A673 (cell line): ENCODE measurements at regions not wholly inside any gene's neighbourhood (a gene's known extent, or its start where the extent isn't known, plus 50 kb on each side); places are given as distances from the start of the nearest gene placed in this dataset.

Source experiments
- BruUV-seq: library from RNA; stranded (reverse); fragments of 400-500 nt; replicated peaks from 2 replicates; lab custom pipeline; 2021; lab: Mats Ljungman, UMichigan
- CTCF ChIA-PET: fragments of 300-600 bp; sonication (Branson Sonifier 250); formaldehyde crosslinking; loops from one replicate; lab custom pipeline; 2022; ENCODE audit warnings: antibody characterized with exemption; lab: Charles Lee
- POLR2A ChIA-PET: fragments of 300-600 bp; sonication (Branson Sonifier 250); formaldehyde crosslinking; loops from one replicate; lab custom pipeline; 2022; ENCODE audit warnings: antibody characterized with exemption; ENCODE audit not compliant: low non-redundant PET; lab: Charles Lee
- DNase-seq: peaks from one replicate; pipeline ENCODE4 v3.0.0-alpha.2; 2015; ENCODE audit warnings: low spot score
- H3K27ac ChIP-seq: fragments of 200-600 bp; sonication (generic); 2 replicates; pipeline ENCODE4 v1.5.1; 2016; ENCODE audit warnings: mixed run types, low read depth, mild to moderate bottlenecking, mixed read lengths, antibody characterized with exemption, low read length; ENCODE audit not compliant: poor library complexity, severe bottlenecking
- H3K27me3 ChIP-seq: fragments of 200-600 bp; sonication (generic); replicated peaks from 2 replicates; pipeline ENCODE4 v1.6.1; 2017; ENCODE audit warnings: mixed run types, low read depth, mild to moderate bottlenecking, mixed read lengths, antibody characterized with exemption, low read length; ENCODE audit not compliant: insufficient read depth, poor library complexity
- H3K36me3 ChIP-seq: fragments of 200-600 bp; sonication (generic); 2 replicates; pipeline ENCODE4 v1.6.1; 2016; ENCODE audit warnings: mixed run types, mild to moderate bottlenecking, mixed read lengths, antibody characterized with exemption, low read length; ENCODE audit not compliant: insufficient read depth, poor library complexity, severe bottlenecking
- H3K4me1 ChIP-seq: fragments of 200-600 bp; sonication (generic); 2 replicates; pipeline ENCODE4 v1.6.1; 2017; ENCODE audit warnings: mixed run types, mild to moderate bottlenecking, mixed read lengths, antibody characterized with exemption, low read length; ENCODE audit not compliant: insufficient read depth, poor library complexity, severe bottlenecking
- H3K4me3 ChIP-seq: fragments of 200-600 bp; sonication (generic); 2 replicates; pipeline ENCODE4 v1.5.1; 2016; ENCODE audit warnings: low read depth, mixed run types, mild to moderate bottlenecking, mixed read lengths, low read length; ENCODE audit not compliant: poor library complexity, severe bottlenecking
- H3K9me3 ChIP-seq: fragments of 200-600 bp; sonication (generic); 2 replicates; pipeline ENCODE4 v1.6.1; 2016; ENCODE audit warnings: mixed run types, low read depth, mild to moderate bottlenecking, mixed read lengths, antibody characterized with exemption, low read length; ENCODE audit not compliant: poor library complexity, severe bottlenecking
- CTCF ChIP-seq: fragments of 300-800, 200-600 bp; sonication (generic); conservative IDR thresholded peaks from 2 replicates; pipeline ENCODE4 v1.5.1; 2017; ENCODE audit warnings: low read depth, mild to moderate bottlenecking, antibody characterized with exemption, low read length, moderate library complexity, mixed read lengths
- EZH2 ChIP-seq: fragments of 200-600 bp; sonication (generic); IDR thresholded peaks from 2 replicates; pipeline ENCODE4 v1.6.1; 2017; ENCODE audit warnings: borderline replicate concordance, low read depth, mild to moderate bottlenecking, mixed read lengths, antibody characterized with exemption, low read length; ENCODE audit not compliant: poor library complexity, severe bottlenecking
- intact Hi-C: fragments of 100-400 bp; cut with micrococcal nuclease; formaldehyde crosslinking; loops from one replicate; pipeline ENCODE4 v1.10.0; 2022; ENCODE audit not compliant: unreplicated experiment

GRCh38 chr5:88656221-88656950 is 226.6 kb downstream of the MEF2C start:
- CTCF ChIA-PET = no interaction called here

GRCh38 chr5:88653471-88653870 is 229.5 kb downstream of the MEF2C start:
- no peaks in the 10 kb centered on the region for H3K27me3 ChIP-seq
- no TSS peak for BruUV-seq
- ChIA-PET POLR2A (no interaction called here), CTCF (no interaction called here)
- H3K27ac ChIP-seq = no peak overlapping the region
- intact Hi-C loops = no loop called here
- no peak overlapping the region for H3K4me3 ChIP-seq
- H3K9me3 ChIP-seq = no peaks in the 10 kb centered on the region
- H3K4me1 ChIP-seq = no peaks in the 10 kb centered on the region
- TF ChIP-seq EZH2 (no peak), CTCF (no peak)
- no peak for DNase-seq
- no peaks in the 10 kb centered on the region for H3K36me3 ChIP-seq

More at GRCh38 chr5:88656221-88656950, 226.6 kb downstream of the MEF2C start:
- Histone ChIP-seq H3K27ac (no peak overlapping the region), H3K27me3 (no peaks in the 10 kb centered on the region), H3K36me3 (no peaks in the 10 kb centered on the region), H3K9me3 (no peaks in the 10 kb centered on the region), H3K4me3 (no peak overlapping the region), H3K4me1 (peaks cover 2% of the 10 kb centered on the region)
- POLR2A ChIA-PET = no interaction called here
- TF ChIP-seq CTCF = no peak
- TF ChIP-seq EZH2 = no peak
- DNase-seq = no peak
- BruUV-seq = no TSS peak
- intact Hi-C loops = no loop called here

- no TSS peak for BruUV-seq
- TF ChIP-seq CTCF (no peak), EZH2 (no peak)
- CTCF ChIA-PET = no interaction called here
These were observed 235.1 kb downstream of the MEF2C start for GRCh38 chr5:88647901-88648300.

More at GRCh38 chr5:88647901-88648300, 235.1 kb downstream of the MEF2C start:
- Histone ChIP-seq H3K27ac (no peak overlapping the region), H3K27me3 (no peaks in the 10 kb centered on the region), H3K4me3 (no peak overlapping the region), H3K9me3 (no peaks in the 10 kb centered on the region), H3K4me1 (no peaks in the 10 kb centered on the region), H3K36me3 (no peaks in the 10 kb centered on the region)
- DNase-seq = no peak
- POLR2A ChIA-PET = no interaction called here
- intact Hi-C loops = no loop called here
